ENCODE measurements at regions not wholly inside any gene's neighbourhood (a gene's known extent, or its start where the extent isn't known, plus 50 kb on each side); places are given as distances from the start of the nearest gene placed in this dataset.

GRCh38 chr2:144703852-144704708, 184.2 kb upstream of the ZEB2 start:
- TF ChIP-seq, protein P1, sequence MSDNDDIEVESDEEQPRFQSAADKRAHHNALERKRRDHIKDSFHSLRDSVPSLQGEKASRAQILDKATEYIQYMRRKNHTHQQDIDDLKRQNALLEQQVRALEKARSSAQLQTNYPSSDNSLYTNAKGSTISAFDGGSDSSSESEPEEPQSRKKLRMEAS (IDR thresholded peaks at IDR 0.05), result no peak
- TF ChIP-seq CTCF (IDR thresholded peaks at IDR 0.05 in 2 of 3, conservative IDR thresholded peaks at IDR 0.05 in 1 of 3; ENCODE audit: borderline replicate concordance in 1 of 3, insufficient read depth in 1 of 3, low read depth in 2 of 3, low read length in 2 of 3), result no peak
- no peak for TF ChIP-seq ZNF274 (IDR thresholded peaks at IDR 0.05; ENCODE audit: low read depth, low read length)
- TF ChIP-seq EZH2 (IDR thresholded peaks at IDR 0.05), result no peak
- TF ChIP-seq RAD21 (IDR thresholded peaks at IDR 0.05; ENCODE audit: low read depth), result no peak
- TF ChIP-seq POLR2A (IDR thresholded peaks at IDR 0.05; ENCODE audit: borderline replicate concordance, extremely low read depth, insufficient read depth, insufficient read length), result no peak
- TF ChIP-seq ZBTB33 (IDR thresholded peaks at IDR 0.05; ENCODE audit: extremely low read depth, insufficient replicate concordance, low read length), result no peak
- no peak for TF ChIP-seq POLR2AphosphoS5 (IDR thresholded peaks at IDR 0.05; ENCODE audit: low read depth, low read length)
- TF ChIP-seq SP1 (IDR thresholded peaks at IDR 0.05; ENCODE audit: low read depth), result no peak
